GM12891 (cell line): ENCODE measurements at regions not wholly inside any gene's neighbourhood (a gene's known extent, or its start where the extent isn't known, plus 50 kb on each side); places are given as distances from the start of the nearest gene placed in this dataset.

Experiments used
- POLR2A ChIP-seq: IDR thresholded peaks from 2 replicates; pipeline ENCODE4 v1.6.1; 2011; ENCODE audit warnings: low read depth, low read length, control low read depth
- POLR2AphosphoS5 ChIP-seq: IDR thresholded peaks from 2 replicates; pipeline ENCODE4 v1.6.1; 2011; ENCODE audit warnings: low read depth, low read length, control low read depth
- POU2F2 ChIP-seq: IDR thresholded peaks from 2 replicates; pipeline ENCODE4 v1.6.1; 2011; ENCODE audit warnings: low read depth, mild to moderate bottlenecking, control low read depth, low read length, moderate library complexity
- TAF1 ChIP-seq: IDR thresholded peaks from 2 replicates; pipeline ENCODE4 v1.6.1; 2011; ENCODE audit warnings: low read depth, low read length, control low read depth

DNA sequence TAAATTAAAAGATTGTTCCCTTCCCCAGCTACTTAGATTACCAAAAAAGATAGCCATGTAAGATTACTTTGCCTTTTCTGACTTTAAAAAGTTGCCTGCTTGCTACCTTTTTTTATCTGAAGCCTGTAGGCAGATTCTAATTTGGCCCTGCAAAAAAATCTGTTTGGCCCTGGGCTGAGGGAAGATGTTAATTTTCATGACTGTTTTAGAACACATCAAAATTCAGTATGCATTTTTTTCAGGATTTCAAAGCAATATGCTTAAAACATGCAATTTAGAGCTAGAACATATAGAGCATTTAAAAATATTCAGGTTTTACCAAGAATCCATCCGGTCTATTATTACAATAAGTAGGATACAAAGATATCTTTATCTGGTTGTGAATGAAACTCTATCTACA lies 563.6 kb downstream of the NR2F1-AS1 start:
- TF ChIP-seq TAF1 (no peak), POLR2AphosphoS5 (no peak), POLR2A (no peak), POU2F2 (no peak)
